ENCODE measurements at regions not wholly inside any gene's neighbourhood (a gene's known extent, or its start where the extent isn't known, plus 50 kb on each side); places are given as distances from the start of the nearest gene placed in this dataset.

DNA sequence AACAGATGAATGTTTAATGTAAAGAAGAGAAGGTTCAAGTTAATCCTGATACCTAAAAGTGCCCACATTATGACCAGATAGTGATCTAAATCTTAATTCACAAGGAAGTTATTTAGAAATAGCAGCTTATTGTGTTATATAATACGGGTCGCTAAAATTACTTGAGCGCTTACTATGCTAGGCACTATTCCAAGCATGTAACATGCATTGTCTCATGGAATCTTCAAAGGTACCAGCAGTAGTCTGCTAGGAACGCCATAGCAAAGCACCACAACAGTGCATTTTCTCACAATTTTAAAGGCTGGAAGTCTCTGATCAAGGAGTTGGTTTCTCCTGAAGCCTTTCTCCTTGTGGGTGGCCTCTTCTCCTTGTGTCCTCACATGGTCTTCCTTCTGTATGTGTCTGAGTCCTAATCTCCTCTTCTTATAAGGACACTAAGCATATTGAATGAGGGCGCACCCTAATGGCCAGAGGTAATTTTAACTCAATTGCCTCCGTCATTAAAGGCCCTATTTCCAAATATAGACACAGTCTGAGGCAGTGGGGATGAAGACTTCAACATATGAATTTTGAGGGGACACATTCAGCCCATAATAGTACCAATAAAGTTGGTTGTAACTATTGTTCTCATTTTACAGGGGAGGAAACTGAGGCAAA, 118.4 kb downstream of the LRRC30 start:
- ChIA-PET POLR2A (no interaction called here), CTCF (interaction anchor here (1.0 to 2.5 kb wide), 2 partner anchors 77 to 103 kb away, joined by 3 to 14 read pairs; no protein-coding TSS in a partner anchor)
- H3K9me3 Mint-ChIP-seq, result peaks cover 6% of the 10 kb centered on the region
- no peak overlapping the region for H3K4me3 Mint-ChIP-seq
- H3K27me3 Mint-ChIP-seq (ENCODE audit: low read depth), result no peaks in the 10 kb centered on the region
- no peak overlapping the region for H3K27ac Mint-ChIP-seq
- no peaks in the 10 kb centered on the region for H3K4me1 Mint-ChIP-seq
- ATAC-seq (no peak), DNase-seq (ENCODE audit: low spot score) (no peak)
- no peaks in the 10 kb centered on the region for H3K36me3 Mint-ChIP-seq
- TF ChIP-seq ATF1 (CRISPR knock-in tag; IDR thresholded peaks at IDR 0.05) (no peak), NR3C1 (CRISPR knock-in tag; conservative IDR thresholded peaks at IDR 0.05; ENCODE audit: low read depth) (no peak), SOX15 (CRISPR knock-in tag; IDR thresholded peaks at IDR 0.05) (no peak), GTF2I (CRISPR knock-in tag; conservative IDR thresholded peaks at IDR 0.05) (no peak), HMGA2 (CRISPR knock-in tag; IDR thresholded peaks at IDR 0.05) (no peak), TEAD1 (CRISPR knock-in tag; IDR thresholded peaks at IDR 0.05) (no peak), NFYB (CRISPR knock-in tag; conservative IDR thresholded peaks at IDR 0.05; ENCODE audit: low read depth) (no peak)
- TF ChIP-seq, protein P1, sequence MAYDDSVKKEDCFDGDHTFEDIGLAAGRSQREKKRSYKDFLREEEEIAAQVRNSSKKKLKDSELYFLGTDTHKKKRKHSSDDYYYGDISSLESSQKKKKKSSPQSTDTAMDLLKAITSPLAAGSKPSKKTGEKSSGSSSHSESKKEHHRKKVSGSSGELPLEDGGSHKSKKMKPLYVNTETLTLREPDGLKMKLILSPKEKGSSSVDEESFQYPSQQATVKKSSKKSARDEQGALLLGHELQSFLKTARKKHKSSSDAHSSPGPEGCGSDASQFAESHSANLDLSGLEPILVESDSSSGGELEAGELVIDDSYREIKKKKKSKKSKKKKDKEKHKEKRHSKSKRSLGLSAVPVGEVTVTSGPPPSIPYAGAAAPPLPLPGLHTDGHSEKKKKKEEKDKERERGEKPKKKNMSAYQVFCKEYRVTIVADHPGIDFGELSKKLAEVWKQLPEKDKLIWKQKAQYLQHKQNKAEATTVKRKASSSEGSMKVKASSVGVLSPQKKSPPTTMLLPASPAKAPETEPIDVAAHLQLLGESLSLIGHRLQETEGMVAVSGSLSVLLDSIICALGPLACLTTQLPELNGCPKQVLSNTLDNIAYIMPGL (CRISPR knock-in tag; IDR thresholded peaks at IDR 0.05), result no peak
- TF ChIP-seq, protein P2, sequence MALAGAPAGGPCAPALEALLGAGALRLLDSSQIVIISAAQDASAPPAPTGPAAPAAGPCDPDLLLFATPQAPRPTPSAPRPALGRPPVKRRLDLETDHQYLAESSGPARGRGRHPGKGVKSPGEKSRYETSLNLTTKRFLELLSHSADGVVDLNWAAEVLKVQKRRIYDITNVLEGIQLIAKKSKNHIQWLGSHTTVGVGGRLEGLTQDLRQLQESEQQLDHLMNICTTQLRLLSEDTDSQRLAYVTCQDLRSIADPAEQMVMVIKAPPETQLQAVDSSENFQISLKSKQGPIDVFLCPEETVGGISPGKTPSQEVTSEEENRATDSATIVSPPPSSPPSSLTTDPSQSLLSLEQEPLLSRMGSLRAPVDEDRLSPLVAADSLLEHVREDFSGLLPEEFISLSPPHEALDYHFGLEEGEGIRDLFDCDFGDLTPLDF (CRISPR knock-in tag; IDR thresholded peaks at IDR 0.05), result no peak
- TF ChIP-seq, protein P3, sequence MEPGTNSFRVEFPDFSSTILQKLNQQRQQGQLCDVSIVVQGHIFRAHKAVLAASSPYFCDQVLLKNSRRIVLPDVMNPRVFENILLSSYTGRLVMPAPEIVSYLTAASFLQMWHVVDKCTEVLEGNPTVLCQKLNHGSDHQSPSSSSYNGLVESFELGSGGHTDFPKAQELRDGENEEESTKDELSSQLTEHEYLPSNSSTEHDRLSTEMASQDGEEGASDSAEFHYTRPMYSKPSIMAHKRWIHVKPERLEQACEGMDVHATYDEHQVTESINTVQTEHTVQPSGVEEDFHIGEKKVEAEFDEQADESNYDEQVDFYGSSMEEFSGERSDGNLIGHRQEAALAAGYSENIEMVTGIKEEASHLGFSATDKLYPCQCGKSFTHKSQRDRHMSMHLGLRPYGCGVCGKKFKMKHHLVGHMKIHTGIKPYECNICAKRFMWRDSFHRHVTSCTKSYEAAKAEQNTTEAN (CRISPR knock-in tag; IDR thresholded peaks at IDR 0.05), result no peak
- TF ChIP-seq, protein P4, sequence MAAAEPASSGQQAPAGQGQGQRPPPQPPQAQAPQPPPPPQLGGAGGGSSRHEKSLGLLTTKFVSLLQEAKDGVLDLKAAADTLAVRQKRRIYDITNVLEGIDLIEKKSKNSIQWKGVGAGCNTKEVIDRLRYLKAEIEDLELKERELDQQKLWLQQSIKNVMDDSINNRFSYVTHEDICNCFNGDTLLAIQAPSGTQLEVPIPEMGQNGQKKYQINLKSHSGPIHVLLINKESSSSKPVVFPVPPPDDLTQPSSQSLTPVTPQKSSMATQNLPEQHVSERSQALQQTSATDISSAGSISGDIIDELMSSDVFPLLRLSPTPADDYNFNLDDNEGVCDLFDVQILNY (CRISPR knock-in tag; IDR thresholded peaks at IDR 0.05), result no peak
- TF ChIP-seq, protein P5, sequence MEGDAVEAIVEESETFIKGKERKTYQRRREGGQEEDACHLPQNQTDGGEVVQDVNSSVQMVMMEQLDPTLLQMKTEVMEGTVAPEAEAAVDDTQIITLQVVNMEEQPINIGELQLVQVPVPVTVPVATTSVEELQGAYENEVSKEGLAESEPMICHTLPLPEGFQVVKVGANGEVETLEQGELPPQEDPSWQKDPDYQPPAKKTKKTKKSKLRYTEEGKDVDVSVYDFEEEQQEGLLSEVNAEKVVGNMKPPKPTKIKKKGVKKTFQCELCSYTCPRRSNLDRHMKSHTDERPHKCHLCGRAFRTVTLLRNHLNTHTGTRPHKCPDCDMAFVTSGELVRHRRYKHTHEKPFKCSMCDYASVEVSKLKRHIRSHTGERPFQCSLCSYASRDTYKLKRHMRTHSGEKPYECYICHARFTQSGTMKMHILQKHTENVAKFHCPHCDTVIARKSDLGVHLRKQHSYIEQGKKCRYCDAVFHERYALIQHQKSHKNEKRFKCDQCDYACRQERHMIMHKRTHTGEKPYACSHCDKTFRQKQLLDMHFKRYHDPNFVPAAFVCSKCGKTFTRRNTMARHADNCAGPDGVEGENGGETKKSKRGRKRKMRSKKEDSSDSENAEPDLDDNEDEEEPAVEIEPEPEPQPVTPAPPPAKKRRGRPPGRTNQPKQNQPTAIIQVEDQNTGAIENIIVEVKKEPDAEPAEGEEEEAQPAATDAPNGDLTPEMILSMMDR (IDR thresholded peaks at IDR 0.05), result no peak
- TF ChIP-seq, protein P6, sequence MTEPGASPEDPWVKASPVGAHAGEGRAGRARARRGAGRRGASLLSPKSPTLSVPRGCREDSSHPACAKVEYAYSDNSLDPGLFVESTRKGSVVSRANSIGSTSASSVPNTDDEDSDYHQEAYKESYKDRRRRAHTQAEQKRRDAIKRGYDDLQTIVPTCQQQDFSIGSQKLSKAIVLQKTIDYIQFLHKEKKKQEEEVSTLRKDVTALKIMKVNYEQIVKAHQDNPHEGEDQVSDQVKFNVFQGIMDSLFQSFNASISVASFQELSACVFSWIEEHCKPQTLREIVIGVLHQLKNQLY (CRISPR knock-in tag; IDR thresholded peaks at IDR 0.05), result no peak

DNA sequence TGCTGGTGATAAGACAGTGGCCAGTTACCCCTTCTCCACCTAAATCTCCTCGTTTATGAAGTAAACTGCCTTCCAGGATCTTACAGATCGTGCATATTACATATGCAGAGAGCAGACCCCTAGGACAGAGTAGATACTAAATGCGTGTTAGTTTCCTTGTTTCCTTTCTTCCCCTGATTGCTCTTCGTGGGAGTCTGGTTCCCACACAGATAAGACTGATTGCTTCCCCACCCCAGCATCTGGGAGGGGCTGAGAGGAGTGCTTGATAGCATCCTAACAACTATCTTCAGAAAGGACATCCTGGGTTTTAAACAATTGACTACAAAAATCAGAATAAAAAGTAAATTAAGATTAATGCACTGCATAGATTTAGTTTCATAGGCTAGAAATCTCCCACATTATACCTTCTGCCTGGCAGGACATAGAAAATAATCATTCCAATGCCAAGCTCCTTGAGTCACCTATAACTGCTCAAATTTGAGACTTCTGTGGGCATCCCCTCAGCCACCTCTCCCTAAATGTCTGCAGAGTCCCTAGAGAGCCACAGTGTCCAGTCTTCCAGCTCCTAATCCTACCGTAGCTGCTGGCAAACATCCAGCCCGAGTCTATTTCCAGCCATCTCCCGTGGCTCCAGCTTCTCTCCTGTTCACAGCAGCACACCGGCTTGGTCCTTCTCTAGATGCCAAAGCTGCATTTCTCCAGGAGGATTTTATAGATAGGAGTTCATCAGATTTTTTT, 128.3 kb downstream of the LRRC30 start:
- CTCF ChIA-PET, result no interaction called here
- no peak overlapping the region for H3K27ac Mint-ChIP-seq

More for the DNA sequence above, 128.3 kb downstream of the LRRC30 start:
- peaks cover 14% of the 10 kb centered on the region for H3K9me3 Mint-ChIP-seq
- DNase-seq (ENCODE audit: low spot score) (no peak), ATAC-seq (no peak)
- no peaks in the 10 kb centered on the region for H3K4me1 Mint-ChIP-seq
- no peaks in the 10 kb centered on the region for H3K36me3 Mint-ChIP-seq
- H3K27me3 Mint-ChIP-seq (ENCODE audit: low read depth), result no peaks in the 10 kb centered on the region; the same call in 1 of the 2 replicates
- POLR2A ChIA-PET, result no interaction called here
- H3K4me3 Mint-ChIP-seq, result no peak overlapping the region
- no peak for TF ChIP-seq PRRX2 (CRISPR knock-in tag; IDR thresholded peaks at IDR 0.05)
- TF ChIP-seq ELF4 (CRISPR knock-in tag; IDR thresholded peaks at IDR 0.05; ENCODE audit: low read depth), result no peak
- TF ChIP-seq ZNF423 (CRISPR knock-in tag; IDR thresholded peaks at IDR 0.05), result no peak
- no peak for TF ChIP-seq GRHL2 (CRISPR knock-in tag; IDR thresholded peaks at IDR 0.05; ENCODE audit: insufficient replicate concordance, severe bottlenecking)
- TF ChIP-seq NR2C2 (CRISPR knock-in tag; IDR thresholded peaks at IDR 0.05), result no peak
- TF ChIP-seq, protein P7, sequence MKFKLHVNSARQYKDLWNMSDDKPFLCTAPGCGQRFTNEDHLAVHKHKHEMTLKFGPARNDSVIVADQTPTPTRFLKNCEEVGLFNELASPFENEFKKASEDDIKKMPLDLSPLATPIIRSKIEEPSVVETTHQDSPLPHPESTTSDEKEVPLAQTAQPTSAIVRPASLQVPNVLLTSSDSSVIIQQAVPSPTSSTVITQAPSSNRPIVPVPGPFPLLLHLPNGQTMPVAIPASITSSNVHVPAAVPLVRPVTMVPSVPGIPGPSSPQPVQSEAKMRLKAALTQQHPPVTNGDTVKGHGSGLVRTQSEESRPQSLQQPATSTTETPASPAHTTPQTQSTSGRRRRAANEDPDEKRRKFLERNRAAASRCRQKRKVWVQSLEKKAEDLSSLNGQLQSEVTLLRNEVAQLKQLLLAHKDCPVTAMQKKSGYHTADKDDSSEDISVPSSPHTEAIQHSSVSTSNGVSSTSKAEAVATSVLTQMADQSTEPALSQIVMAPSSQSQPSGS (CRISPR knock-in tag; IDR thresholded peaks at IDR 0.05; ENCODE audit: borderline replicate concordance, low read depth), result no peak
